OCI-LY1 (cell line): ENCODE measurements at regions not wholly inside any gene's neighbourhood (a gene's known extent, or its start where the extent isn't known, plus 50 kb on each side); places are given as distances from the start of the nearest gene placed in this dataset.

Experiments
- CTCF ChIP-seq: fragments of 200-600 bp; sonication (generic), shearing (Covaris generic); IDR thresholded peaks from 2 replicates; pipeline ENCODE4 v1.5.1; 2017; ENCODE audit warnings: mild to moderate bottlenecking, antibody characterized with exemption, low read length, moderate library complexity, mixed read lengths
- EZH2 ChIP-seq: fragments of 200-600 bp; sonication (generic), shearing (Covaris generic); IDR thresholded peaks from 2 replicates; pipeline ENCODE4 v1.8.0; 2017; ENCODE audit warnings: borderline replicate concordance, mixed run types, mild to moderate bottlenecking, antibody characterized with exemption, low read length, moderate library complexity, mixed read lengths

DNA sequence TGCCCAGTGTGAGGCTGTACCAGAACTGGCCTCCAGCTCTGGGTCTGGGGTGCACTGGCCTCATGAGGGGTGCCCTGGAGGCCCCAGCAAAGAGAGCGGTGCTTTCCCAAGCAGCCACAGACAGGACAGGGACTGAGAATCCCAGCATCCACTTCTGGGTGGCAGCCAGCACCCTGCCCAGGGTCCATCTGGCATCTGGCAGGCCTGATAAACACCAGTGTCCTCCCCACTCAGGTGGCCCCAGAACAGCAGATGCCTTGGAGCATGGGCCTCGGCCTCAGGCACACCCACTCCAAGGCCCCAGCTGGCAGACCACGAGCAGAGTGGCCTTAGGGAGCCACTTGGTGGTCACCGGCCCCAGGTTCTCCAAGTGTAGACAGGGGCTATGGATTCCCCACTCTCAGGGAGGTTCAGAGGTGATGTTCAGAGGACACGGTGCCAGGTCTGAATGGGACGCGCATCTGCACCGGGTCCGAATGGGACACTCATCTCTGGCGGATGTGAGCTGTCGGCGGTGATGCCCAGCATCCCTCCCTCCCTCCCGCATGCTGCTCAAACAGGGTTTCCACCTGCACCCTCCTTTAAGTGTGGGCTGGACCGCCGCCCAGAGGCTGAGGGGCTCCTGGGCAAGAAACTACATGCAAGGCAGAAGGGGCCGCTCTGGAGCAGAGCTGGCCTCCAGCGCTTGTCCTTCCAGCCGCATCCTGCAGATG is 82.2 kb upstream of the GPC1 start:
- TF ChIP-seq CTCF = no peak
- TF ChIP-seq EZH2 = no peak
